ENCODE measurements at regions not wholly inside any gene's neighbourhood (a gene's known extent, or its start where the extent isn't known, plus 50 kb on each side); places are given as distances from the start of the nearest gene placed in this dataset.

DNA sequence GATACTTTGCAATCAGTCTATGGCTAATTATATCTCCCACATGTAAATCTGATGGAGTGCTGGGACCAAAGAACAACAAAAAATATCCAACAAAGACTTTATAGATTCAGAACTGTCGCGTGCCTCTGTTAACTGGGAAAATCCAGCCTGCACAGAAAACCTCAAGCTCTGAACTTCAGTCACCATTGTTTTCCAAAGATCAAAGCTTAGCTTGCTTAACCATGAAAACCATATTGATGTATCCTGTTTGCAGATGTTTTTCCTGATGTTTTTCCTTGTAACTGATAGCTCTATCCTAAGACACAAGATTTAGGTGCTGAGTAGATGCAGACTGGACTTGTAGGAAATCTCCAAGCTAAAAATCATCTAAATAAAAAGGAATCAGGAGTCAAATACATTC lies 163.7 kb downstream of the GXYLT1 start:
- DNase-seq: no peak

DNA sequence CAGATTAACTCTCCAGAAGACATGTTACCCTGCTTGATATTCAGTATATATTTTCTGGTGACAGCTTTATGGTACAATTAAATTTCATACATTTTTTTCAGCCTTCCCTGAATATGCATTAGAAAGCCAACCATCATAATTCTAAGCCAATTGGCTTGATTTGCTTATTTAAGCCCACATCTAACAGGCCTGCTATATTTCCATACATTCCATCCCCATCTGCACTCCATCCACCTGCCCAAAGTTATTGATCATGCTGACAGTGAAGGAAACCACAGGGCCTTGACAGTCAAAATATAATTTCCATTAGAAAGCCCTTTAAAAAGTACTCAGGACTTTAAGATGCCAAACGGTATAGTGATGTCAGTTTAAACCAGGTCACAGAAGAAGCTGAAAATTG lies 164.3 kb downstream of the GXYLT1 start:
- no peak for DNase-seq

DNA sequence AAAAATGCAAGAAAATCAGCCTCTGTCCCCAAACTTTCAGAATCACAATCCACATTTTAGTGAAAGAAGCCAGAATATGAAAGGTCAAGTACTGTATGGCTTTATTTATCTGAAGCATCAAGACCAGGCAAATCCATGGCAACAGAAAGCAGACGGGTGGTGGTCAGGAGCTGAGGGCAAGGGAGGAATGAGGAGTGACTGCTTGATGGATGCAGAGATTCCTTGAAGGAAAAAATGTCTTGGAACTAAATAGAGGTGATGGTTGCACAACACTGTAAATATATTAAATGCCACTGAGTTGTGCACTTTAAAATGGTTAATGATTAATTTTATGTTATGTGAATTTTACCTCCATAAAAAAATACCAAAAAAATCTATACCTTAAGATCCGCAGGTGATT lies 165.1 kb downstream of the GXYLT1 start:
- DNase-seq: no peak

DNA sequence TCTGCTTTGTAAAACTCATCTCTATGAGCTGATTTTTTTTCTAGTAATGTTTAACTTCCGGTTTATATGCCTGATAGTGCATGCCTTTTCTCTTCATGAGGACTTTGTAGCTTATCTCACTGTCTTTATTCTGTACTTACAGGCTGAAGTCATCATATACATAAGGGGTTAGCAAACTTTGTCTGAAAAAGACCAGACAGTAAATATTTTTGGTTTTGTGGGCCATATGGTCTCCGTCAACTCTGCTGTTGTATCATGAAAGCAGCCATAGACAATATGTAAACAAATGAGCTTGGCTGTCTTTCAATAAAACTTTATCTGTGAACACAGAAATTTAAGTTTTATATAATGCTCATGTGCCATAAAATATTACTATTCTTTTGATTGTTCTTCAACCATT lies 172.1 kb downstream of the GXYLT1 start:
- no peak for DNase-seq

DNA sequence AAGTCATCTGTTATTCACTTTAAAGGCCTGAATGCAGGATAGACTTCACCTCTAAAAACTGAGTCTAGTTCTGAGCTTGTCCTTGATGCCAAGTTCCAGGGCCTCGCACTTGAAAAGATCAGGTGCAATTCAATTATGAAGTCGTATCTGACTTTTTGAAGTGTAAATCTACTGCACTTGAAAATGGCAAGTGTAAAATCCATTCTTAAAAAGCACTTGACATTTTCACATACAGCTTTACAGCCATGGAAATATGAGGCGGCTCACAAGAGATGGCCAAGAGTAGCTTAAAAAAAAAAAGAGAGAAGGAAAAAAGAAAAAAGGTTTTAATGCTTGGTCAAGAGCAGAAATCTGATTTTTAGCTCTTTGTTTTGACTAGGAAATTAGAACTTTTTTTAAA lies 172.5 kb downstream of the GXYLT1 start:
- DNase-seq: no peak

DNA sequence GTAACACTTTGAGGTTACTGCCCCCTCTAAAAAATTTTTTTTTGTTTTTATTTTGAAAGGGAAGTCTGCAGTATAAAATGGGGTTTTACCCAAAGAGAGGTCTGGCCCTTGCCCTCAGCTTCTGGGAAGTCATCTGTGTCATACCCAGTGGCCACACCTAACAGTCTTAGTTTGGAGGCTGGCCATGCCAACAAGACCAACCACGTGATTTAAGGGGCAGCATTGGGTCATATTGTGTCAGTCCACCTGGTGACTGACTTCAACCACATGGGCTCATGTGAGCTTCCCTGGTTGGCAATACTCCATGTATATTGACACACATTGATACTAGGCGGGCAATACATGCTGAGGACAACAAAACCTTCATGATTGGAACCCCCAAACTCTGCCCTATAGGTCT lies 173.9 kb downstream of the GXYLT1 start:
- DNase-seq: no peak

DNA sequence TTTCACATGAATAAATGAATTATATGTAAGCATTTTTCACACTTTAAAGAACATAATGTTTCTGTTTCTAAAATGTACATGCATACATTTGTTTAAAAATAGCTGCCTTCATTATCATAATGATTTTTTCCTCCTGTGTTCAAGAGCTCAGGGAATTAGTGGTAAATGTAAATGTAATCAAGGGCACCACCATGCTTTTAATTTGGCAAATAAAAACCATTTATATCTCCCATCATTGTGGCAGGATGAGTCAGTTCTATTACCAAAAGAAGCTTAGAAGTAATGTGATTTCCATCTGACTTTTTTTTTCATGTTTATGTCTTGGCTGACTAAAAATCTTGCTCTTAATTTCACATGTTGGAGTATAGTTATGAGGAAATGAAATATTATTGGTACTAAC lies 176.1 kb downstream of the GXYLT1 start:
- DNase-seq: no peak

DNA sequence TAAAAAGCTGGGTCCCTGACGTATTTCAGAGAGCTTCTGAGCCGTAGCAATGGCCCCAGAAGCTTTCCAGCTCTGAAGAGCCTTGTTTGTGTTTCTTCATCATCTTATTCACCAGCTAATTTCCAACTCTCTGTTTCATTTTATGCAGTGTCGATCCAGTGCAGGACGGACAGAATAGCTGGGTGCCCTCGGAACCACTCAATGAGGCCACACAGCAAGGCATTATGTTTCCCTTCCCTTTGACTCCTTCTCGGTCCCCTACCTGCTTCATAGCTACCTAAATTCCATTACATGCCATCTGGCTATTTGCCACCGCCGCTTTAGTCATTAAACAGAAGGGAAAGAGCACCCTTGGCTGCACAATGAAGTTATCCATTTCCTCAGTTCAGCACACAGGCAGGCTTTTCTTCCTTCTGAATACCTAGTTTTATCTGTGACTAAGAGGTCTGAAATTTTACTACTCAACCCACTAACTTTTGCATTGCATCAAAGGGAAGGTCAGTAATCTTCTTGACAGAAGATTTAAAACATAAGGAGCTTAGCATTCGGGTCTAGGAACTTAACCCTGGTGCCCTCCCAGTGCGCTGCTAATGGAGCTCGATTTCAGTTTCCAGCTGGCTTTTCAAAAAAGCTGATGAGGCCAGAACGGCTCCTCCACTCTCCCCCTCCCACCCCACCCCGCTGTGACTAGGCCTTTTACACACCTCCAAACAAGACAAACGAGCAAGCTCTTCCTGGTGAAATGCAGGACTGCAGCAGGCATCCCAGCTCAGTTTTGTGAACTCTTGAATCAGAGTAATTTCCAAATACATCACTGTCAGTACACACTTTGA lies 176.8 kb downstream of the GXYLT1 start:
- DNase-seq: peak; percentile 74

DNA sequence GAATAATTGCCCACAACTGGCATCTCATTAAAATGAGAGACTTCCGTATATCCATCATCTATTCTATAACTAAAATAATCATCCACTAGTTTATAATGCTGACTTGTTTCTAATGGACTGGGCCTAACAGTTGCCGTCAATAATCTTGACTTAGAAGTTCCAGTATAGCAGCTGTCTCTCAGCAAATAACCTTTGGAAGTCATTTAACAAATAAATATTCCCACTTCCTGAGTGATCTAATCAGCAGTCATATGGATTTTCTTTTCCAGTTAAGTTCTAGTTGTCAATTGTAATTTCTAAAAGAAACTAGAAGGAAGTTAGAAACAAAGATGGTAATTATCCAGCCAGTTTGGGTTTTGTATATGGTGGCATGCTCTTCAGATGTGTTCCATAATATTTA lies 177.8 kb downstream of the GXYLT1 start:
- no peak for DNase-seq

DNA sequence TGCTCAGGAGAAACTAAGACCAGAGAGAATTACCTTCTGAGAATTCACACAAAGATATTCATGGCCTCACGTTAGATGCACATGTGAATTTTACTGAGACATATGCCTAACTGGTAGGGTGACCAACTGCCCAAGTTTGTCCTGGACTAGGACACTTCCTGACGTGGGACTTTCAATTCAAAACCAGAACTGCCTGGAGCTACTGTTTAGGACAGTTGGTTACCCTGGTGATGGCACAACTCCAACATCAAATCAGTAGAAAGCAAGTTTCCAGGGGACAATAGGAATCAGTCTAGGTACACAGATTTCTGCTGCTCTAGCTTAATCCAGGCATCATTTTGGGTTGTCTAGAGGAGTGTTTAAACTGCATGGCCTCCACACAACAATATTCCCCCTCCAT lies 178.7 kb downstream of the GXYLT1 start:
- DNase-seq: no peak

DNA sequence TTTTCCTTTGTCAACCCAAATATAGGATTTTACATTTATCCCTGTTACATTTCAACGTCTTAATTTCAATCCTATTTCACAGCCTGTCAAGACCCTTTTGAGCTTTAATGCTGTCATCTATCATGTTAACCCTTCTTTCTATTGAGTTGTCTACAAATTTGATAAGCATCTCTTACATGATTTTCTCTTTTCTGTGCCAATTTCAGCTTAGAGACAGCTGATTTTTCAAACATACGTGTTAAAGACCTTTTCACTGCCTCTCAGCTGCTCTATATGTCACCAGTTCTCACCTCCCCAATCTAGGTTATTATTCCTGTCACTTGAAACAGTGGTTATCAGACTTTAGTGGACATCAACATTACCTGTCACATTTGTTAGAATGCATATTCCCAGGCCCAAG lies 181.3 kb downstream of the GXYLT1 start:
- no peak for DNase-seq

DNA sequence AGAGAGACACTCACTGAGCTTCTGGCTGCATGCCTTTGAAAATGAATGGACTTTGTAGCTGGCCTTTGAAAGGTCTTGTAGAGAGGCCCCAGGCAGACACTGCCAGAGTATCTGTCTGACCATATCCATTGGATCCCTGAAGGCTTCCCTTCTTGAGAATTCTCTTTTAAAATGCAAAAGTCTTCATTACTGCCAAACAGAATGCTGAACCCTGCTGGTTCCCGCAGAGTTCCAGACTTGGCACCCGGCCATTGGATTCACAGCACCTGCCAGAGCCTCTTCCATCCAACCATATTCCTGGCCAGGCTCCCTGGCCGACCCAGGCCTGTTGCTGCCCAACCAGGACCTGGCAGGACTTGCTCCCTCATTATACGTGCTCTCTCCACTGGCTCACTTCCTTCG lies 182.5 kb downstream of the GXYLT1 start:
- DNase-seq: no peak

DNA sequence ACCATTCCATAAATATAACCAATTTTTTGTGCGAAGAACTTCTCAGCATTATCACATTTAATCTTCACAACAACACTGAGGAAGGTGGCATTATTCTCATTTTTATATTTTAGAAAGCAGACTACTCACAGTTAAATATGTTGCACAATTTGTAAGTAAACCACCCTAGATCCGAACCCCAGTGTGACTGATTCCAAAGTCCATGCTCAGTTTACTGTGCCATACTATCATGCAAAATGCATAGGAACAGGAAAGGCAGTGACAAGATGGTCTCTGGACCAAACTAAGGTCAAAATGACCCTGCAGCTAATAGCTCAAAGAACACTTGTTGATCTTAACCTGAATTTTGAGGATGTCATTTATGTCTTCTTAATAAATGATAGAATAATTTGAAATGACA lies 185.4 kb downstream of the GXYLT1 start:
- no peak for DNase-seq

DNA sequence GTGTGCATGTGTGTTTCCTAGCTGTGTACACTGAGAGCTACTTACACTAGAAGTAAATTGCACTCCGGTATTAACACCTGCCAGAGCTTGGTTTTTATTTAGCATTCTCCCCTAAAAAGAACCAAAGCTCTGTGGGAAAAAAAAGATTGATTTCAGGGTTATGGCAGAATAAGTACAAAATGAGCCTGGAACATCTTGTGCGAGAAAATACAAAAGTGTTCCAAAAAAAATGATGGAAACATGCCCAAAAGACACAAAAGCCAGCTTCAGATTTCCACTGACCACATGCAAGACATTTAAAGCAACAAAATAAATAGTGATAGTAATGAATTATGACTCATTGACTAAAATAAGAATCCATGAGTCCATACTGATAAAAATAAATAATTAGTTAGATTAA lies 188.3 kb downstream of the GXYLT1 start:
- no peak for DNase-seq

DNA sequence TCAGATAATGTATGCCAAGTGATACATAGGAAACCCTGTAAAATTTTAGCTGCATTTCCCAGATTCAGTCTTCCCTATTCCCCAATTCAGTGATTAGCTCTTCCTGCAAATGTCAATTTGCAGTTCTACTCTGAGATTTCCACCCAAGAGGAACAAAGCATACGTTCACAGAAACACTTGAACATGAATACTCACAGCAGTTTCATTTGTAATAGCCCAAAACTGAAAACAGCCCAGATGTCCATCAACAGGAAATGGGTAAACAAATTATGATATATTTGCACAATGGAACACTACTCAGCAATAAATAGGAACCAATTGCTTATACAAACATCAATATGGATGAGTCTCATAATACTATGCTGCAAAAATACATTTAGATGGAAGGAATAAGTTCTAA lies 194.2 kb downstream of the GXYLT1 start:
- DNase-seq: no peak

DNA sequence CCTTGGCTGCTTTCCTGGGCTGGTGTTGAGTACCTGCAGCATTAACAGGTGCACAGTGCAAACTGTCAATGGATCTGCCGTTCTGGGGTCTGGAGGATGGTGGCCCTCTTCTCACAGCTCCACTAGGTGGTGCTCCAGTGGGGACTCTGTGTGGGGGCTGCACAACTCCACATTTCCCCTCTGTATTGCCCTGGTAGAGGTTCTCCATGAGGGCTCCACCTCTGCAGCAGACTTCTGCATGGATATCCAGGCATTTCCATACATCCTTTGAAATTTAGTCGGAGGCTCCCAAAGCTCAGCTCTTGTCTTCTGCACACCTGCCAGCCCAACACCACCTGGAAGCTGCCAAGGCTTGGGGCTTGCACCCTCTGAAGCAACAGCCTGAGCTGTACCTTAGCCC lies 198.6 kb downstream of the GXYLT1 start:
- no peak for DNase-seq

DNA sequence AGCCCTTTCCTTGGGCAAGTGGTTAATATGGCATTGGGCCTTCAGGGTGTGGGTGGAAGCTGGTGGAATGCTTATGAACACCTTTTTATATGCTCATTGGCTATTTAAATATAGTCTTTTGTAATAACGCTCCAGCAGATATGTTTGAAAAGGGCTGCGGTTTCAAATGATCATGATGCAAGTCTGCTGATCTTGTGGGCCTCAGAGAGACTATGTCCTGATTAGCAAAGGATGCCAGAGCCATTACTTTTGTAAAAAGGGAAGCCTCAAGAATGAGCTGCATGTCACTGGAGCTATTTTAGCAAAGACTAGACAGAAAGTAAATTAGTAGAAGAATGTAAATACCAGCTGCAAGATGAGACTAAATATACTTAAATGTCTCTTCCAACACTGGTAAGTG lies 200.5 kb downstream of the GXYLT1 start:
- DNase-seq: no peak

DNA sequence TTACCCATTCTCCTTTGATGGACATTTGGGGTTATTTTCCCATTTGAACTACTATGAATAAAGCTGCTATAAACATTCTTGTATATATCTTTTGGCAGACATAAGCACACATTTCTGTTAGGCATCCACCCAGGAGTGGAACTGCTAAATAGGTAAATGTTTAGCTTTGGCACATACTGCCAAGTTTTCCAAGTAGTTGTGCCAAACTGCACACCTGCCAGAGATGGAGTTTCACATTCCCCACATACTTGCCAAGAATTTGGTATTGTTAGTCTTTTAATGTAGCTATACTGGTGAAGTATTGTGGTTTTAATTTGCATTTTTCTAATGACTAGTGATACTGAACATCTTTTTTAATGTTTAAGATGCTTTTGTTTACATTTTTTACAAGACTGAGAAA lies 201.0 kb downstream of the GXYLT1 start:
- no peak for DNase-seq

DNA sequence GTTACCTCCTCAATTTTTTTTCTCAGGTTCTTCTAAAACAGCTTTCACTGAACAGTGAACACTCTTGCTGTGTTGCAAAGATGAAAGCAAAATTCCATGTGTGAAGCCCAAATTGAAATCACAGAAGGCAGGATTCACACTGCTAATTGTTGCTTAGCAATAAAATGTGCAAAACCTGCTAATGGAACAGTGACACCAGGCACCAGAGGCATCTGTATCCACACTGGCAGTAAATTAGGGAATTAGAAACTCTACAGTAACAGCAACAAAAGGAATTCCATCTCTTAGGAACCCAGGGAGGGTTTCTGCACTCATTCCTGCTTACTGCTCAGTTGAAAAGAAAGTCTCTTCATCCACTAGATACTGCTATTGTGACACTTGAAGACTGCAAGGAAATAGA lies 202.3 kb downstream of the GXYLT1 start:
- DNase-seq: no peak

DNA sequence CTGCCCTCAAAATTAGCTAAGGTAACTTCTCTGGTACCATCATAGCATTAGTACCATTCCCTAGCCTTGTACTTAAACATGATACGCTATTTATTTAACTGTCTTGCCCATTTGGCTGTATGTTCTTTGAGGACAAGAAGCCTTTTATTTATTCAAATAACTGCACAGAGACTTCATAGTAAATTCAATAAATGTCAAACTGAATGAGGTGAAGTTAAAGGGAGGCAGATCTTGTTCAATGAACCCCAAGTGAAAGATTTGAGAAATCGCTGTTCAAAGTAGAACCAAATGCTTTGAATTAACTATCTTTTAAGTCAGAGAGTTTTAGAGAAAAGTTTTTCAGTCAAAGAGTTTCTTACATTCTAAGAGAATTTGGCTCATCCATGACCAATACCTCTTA lies 203.6 kb downstream of the GXYLT1 start:
- DNase-seq: no peak

DNA sequence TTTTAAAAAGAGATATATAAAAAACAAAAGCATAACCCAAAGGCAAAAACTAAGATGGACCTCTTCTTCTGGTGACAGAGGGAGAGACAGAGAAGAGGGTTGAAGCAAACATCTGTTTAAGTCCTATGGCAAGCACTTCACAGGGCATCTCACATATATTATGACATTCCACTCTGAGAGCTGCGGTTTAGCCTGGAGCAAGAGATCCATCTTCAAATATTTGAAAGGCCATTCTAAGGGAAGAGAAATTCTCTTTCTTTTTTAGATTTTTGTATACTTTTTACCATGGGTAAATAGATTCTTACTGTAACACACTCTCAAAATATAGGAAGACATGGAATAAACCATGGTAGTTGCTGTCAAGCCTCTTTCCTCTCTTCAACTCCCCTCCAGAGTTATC lies 204.1 kb downstream of the GXYLT1 start:
- no peak for DNase-seq

DNA sequence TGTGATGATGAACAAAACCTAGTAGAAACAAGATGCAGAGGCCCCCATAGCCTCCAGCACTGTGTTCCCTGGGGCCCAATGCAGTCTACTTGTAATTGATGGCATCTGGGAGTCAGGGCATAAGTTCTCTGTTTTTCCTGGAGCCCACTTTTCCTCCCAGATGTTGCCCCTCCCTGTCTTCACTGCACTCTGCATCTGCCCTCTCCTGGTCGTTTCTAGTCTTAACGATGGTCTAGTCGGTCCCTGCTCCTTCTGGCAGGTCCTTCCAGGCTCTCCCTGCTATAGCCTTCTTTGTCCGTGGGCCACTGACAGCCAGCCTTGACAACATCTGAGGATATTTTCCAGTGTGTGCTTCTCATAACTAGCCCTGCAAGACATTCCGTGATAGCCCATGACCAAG lies 208.3 kb downstream of the GXYLT1 start:
- no peak for DNase-seq

DNA sequence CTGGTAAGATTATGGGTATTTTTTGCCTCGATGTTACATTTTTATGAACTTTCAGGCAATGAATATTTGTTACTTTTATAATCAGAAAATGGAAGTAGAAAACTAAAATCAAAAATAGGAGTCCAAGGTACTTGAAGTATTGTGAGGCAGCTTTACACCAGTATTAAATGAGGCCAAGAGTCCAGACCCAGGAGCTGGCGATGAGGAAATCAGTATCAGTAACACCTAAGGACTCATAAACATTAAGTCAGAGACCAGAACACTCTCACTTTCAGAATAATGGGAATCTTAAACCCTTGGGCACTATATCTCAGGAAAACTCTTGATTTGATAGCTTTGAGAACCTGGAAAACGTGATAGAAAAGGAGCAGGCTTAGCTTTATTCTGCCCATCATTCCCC lies 208.8 kb downstream of the GXYLT1 start:
- no peak for DNase-seq

DNA sequence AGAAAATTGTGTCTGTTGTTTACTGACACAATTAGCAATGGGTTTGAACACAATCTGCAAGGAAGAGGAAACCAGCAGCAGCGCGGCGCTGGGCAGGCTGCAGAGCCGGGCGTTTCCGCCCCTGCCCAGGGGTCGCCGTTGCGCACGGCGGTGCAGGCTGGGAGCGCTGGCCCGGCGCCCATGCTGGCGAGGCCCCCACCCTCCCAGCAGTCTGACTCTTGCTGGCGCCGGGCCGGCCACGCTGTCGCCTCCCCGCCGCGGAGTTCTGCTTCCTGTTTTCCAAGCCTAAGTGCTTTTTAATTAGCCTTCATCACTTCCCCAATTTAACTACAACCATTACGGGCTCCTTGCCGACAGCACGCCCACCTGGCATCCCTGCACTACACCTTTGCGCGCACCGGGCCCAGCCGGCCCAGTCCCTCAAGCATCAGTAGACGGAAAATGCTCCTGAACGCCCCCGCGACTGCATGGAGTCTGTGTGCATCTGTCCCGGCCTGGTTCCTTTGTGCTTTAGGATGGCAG lies 212.1 kb downstream of the GXYLT1 start:
- peak; percentile 83 for DNase-seq

DNA sequence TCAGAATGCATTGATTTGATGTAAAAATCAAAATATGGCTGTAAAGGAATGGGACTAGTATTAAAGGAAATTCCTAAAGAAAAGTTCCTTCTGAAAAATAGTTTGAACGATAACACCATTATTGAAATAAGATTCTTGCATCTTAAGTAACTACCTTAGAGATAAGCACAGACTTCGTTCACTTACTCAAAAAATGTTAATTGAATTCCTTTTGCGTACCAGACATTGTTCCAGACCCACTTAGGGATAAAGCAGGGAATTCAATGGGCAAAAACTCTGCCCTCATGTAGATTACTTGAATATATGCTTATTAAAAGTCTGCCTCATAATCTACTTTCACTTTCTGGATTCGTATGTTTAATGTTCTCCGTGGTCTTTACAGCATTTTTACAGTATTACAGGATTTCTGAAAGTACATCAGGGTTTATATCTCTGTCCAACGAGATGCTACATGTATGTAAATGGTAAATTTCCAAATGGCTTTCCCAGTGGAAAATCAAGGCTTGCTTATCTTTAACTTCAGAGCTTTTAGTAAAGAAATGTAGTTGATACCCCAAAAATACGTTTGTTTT lies 213.7 kb downstream of the GXYLT1 start:
- DNase-seq: no peak

Measured in retina (tissue), 1 donor.